Hematopoietic multipotent progenitor cell (in vitro differentiated cells): ENCODE measurements at regions not wholly inside any gene's neighbourhood (a gene's known extent, or its start where the extent isn't known, plus 50 kb on each side); places are given as distances from the start of the nearest gene placed in this dataset.
A peak's percentile ranks its signal among the peaks of the same experiment; 100 is the strongest.

ENCODE experiments used
- DNase-seq, 3 donors: peaks; one replicate each; pipeline ENCODE4 v3.0.0-alpha.2; 2011 to 2015; ENCODE audit warnings: low read depth in 2 of 3, low spot score in 2 of 3

- no peak for DNase-seq
Measured at GRCh38 chr11:130609121-130610035, 160.9 kb downstream of the ADAMTS15 start.

- no peak for DNase-seq
Measured at GRCh38 chr11:130611791-130612251, 163.4 kb downstream of the ADAMTS15 start.

- no peak for DNase-seq
Measured at GRCh38 chr11:130612291-130612851, 163.9 kb downstream of the ADAMTS15 start.

- DNase-seq = no peak
Measured at GRCh38 chr11:130613396-130613795, 165.0 kb downstream of the ADAMTS15 start.

GRCh38 chr11:130614591-130614990 is 166.1 kb downstream of the ADAMTS15 start:
- DNase-seq = no peak

- no peak for DNase-seq
Measured at GRCh38 chr11:130615561-130615960, 167.1 kb downstream of the ADAMTS15 start.

- peak in 1 of 3 donors; percentile 1 for DNase-seq
Measured at GRCh38 chr11:130616573-130616972, 168.1 kb downstream of the ADAMTS15 start.

GRCh38 chr11:130617001-130617400 is 168.6 kb downstream of the ADAMTS15 start:
- no peak for DNase-seq

- no peak for DNase-seq
Measured at GRCh38 chr11:130620548-130620947, 172.1 kb downstream of the ADAMTS15 start.

GRCh38 chr11:130622141-130622542 is 173.7 kb downstream of the ADAMTS15 start:
- no peak for DNase-seq

- DNase-seq = no peak
Measured at GRCh38 chr11:130623670-130624668, 175.5 kb downstream of the ADAMTS15 start.

- no peak for DNase-seq
Measured at GRCh38 chr11:130624971-130625544, 176.6 kb downstream of the ADAMTS15 start.

- DNase-seq = no peak
Measured at GRCh38 chr11:130625578-130626306, 177.3 kb downstream of the ADAMTS15 start.

GRCh38 chr11:130629039-130629438 is 180.6 kb downstream of the ADAMTS15 start:
- no peak for DNase-seq

GRCh38 chr11:130631119-130631518 is 182.7 kb downstream of the ADAMTS15 start:
- DNase-seq = no peak

GRCh38 chr11:130633466-130633865 is 185.0 kb downstream of the ADAMTS15 start:
- DNase-seq = no peak

- no peak for DNase-seq
Measured at GRCh38 chr11:130634186-130634585, 185.7 kb downstream of the ADAMTS15 start.

- no peak for DNase-seq
Measured at GRCh38 chr11:130634961-130635473, 186.6 kb downstream of the ADAMTS15 start.

GRCh38 chr11:130635937-130636630 is 187.6 kb downstream of the ADAMTS15 start:
- DNase-seq = no peak
